DMS153 (cell line): ENCODE measurements at regions not wholly inside any gene's neighbourhood (a gene's known extent, or its start where the extent isn't known, plus 50 kb on each side); places are given as distances from the start of the nearest gene placed in this dataset.

Source experiments
- DNase-seq: peaks from one replicate; lab custom pipeline; 2025; lab: John Stamatoyannopoulos, UW

- DNase-seq: no peak
These were observed 358.5 kb downstream of the WDR72 start for GRCh38 chr15:53400986-53401385.

DNA sequence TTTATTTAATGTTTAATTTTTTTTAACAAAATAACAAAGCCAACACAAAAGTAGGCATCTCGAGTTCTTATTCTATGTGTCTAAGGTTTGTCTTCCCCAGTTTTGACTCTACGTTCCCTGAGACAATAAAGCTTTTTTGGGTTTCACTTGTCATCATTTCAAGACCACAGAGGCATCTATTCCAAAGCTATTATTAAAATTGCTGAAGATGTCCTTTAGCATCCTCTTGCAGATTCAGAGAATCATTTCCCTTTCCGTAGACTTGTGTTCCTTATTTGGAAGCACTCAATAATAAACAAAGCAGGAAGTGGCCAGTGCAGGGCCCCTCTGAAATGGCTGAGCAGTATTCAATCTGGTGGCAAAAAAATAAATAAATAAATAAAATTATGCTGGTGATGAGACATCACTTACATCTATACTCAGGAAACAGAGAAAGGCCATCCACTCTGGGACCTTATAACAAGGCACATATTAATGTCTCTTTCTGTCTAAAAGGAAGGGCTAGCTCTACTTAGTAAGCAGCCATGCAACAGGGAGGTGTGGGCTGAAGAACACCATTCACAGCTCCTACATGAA is 362.3 kb downstream of the WDR72 start:
- DNase-seq: no peak

GRCh38 chr15:53395871-53396270 is 363.6 kb downstream of the WDR72 start:
- no peak for DNase-seq

- DNase-seq: no peak
These were observed 368.9 kb downstream of the WDR72 start for GRCh38 chr15:53390549-53390948.

DNA sequence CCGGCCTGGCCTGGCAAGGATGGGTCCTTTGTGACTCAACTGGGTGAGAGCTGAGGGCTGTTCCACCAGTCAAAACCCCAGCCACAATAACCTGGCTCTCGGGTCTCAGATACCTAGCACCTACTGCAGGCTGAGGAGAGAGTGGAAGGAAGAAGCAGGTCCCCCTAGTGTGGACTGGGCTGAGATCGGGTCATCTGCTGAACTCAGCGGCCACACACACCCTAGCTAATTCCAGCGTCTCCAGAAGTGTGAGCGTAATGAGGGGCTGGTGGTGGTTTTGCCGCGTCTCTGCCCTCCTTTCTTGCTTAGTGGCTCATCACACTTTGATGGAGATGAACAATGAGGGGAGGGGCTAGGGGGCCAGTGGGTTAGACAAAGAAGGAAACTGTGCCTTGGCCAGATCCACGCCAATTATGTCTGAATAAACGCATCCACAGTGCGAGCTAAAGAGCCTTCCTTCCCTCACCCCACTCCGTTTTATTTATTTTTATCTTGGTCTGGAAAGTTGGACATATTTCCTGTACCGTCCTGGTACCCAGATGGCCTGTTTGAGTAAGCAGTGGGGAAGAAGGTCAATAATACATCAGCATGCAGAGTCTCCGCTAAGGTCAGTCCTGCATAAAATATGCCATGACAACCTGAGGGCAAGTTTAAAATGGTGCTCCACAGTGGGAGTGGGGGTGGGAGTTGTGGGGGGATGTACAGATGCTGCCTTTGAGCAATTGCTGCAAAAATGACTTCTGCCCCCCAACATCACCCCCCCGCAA is 370.0 kb downstream of the WDR72 start:
- no peak for DNase-seq

- no peak for DNase-seq
These were observed 375.0 kb downstream of the WDR72 start for GRCh38 chr15:53384417-53384816.

DNA sequence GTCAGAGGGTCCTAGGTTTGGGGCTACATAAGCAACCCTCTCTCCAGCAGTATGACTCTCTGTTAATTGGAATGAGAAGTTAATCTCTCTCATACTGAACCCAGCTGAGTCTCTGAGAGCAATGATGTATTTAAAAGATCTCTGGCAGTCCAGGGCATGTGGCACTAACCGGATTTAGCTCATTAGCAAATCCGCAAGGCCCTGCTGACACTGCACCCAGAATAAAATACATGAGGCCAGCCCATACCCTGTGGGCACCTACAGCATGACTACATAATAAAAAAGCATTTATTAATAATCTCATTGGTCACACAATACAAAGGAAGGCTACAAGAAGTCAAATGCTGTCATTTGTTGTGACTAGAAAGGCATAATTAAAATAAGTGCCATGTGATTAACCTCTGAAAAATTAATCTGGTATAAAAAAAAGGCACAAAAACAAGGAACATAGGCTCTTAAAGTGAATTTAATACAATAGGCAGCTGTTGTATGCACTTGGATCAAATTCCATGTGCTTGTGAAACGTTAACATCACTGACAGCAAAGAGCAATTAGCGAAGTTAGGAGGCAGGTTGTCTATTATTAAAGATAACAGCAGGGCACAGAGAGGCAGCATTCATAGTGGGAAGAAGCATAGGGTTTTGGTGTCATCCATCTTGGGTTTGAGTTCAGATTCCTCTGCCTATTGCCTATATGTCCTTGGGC is 381.2 kb downstream of the WDR72 start:
- no peak for DNase-seq

GRCh38 chr15:53367740-53368139 is 391.7 kb downstream of the WDR72 start:
- no peak for DNase-seq

- DNase-seq: no peak
These were observed 398.6 kb downstream of the WDR72 start for GRCh38 chr15:53360881-53361280.

DNA sequence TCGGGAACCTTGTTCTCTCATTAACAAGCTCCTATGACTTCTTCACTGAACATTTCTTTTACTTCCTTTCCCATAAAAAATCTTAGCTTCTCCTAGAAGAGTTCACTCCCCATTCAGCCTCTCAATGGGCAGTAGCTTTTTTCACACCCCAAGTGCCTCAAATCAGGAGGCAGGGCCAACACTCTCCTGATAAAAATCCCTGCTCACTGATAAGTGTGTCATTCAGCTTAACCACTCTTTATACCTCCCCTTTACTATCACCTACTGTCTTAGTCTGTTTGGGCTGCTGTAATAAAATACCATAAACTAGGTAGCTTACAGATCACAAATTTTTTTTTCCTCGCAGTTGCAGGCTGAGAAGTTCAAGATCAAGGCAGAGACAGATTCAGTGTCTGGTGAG is 400.4 kb downstream of the WDR72 start:
- DNase-seq: no peak

DNA sequence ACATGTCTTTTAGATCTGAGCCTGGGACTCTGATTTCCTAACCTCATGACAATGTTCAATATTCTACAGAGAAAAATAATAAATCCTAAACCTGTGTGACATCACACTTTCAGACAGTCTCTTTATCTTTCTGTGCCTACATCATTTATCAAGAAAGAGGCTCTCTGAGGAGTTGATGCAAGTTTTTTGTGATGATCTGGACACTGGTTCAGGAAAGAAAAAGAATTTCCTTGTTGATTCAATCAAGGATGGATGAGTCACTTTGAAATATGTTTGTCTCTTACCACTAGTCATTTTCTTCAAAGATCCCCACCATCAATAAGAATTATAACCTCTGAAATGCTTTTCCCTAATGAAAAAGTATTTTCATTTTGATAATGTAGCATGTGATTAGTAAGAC is 404.6 kb downstream of the WDR72 start:
- no peak for DNase-seq

DNA sequence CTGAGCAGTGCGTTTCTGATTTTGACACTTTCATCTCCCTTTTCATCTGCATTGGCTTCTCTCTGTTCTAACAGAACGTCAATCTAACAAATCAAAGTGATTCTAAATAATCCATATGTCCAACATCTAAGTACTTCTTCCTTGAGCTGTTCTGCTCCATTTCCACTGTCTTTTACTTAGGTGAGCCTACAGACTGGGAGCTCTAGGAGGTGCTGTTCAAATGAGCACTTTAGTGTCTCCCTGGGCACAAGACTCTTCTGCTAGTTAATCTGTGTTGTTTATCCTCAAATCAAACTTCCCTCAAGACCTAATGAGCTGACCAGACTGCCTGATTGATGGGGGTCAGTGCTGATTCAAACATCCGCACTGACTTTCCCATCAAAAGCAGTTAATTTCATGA is 408.1 kb downstream of the WDR72 start:
- DNase-seq: no peak

DNA sequence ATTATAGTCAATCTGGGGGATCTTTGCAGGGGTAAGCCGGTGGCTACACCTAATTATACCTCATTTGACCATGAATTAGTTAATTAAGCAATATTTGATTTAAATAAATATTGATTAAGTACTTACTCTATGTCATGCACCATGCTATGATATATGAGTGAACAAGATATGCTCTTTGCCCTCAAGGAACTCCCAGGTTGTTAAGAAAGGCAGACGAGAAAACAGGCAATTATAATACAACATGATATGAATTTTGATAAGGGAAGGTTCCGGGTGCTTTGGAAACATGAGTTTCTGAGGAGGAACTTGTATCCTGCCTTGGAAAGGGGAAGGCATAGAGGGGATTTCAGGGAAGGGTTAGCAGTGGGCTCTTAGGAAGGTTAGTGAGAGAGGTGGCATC is 412.9 kb downstream of the WDR72 start:
- DNase-seq: no peak

DNA sequence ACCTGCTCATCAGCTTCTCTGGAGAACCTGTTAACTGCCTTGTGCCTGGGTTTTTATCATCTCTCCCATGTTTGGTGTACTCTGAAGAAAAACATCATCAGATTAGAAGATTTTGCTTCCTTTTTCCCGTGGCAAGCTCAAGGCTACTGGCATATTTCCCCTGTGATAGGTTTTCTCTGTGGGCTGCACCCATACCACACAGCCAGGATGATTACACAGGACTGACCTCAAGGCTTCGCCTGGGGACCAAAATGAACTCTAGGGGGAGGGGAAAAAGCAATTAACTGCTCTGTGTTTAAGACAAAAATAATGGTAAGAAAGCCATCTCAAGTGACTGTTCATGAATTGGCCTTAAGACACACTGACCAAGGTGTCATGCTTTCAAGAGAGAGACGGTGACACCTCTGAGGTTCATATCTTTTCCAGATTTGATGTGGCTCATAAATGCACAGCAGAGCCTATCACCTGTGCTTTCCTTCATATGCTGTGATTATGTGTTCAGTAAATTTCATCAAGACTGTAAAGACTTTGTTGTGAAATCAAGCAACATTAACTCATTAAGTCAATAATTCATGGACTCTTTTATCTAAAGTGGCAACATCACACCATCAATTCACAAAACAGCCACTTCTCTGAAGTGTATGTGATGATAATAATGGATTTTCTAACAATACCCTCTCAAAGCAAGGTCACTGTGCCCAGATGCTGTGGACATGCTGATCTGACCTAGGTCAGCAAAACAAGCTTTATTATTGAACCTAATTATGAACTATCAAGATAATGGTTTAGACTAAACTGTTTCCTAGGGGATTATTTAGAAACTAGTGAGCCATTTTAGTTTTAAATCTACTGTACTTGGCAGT is 427.9 kb downstream of the WDR72 start:
- peak; percentile 2 for DNase-seq

DNA sequence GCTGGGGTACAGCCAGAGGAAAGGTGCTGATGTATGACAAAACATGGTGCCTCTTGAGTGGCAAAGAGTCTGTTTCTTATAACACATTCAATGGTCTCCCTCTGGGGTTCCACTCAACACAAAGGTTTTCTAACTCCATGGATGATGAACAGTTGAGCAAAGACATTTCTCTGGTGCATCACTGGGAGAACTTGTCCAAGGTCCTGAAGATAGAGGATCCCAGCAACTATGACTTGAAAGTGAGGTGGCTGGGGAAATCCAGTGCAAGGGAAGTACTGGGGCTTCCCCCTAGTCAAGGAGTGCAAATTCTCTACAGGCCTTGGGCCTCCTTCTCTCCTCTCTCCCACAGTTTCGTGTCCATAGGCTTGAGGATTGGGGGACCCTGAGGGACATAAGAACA is 431.1 kb downstream of the WDR72 start:
- DNase-seq: no peak

DNA sequence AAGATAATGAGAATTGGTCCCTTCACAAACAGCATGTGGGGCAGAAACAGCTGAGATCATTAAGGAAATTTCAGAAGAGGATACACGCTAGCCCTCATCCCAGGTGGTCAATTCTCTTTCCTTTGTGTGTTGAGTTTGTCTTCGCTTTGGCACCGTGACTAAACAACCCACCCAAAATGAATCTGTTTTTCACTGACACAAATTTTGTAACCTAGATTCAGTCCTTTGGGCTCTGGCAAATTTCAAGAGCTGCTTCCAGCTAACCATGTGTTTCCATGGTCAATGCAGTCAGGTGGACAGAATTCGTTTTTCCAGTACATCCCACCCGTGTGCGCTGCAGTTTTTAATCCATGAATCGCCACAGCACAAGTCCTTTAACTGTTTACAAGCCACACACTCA is 435.4 kb downstream of the WDR72 start:
- no peak for DNase-seq

DNA sequence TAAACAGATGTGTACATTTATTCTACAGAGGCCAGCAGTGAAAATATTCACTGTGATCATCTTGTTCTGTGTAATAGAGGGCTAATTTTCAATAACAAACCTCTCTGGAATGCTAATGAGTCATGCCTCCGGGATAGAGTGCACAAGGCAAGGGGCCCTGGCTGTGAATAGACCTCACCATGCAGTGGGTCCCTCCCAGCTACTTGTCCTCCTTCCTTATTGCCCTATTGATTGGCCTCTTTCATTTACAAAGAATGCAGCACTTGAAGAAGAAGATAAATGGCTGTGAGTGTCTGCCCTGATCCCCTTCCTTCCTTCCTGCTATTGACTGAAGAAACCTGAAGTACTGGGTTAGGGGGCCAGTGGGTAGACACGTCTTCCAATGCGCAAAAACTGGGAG is 436.3 kb downstream of the WDR72 start:
- no peak for DNase-seq

GRCh38 chr15:53320816-53321215 is 438.6 kb downstream of the WDR72 start:
- no peak for DNase-seq

DNA sequence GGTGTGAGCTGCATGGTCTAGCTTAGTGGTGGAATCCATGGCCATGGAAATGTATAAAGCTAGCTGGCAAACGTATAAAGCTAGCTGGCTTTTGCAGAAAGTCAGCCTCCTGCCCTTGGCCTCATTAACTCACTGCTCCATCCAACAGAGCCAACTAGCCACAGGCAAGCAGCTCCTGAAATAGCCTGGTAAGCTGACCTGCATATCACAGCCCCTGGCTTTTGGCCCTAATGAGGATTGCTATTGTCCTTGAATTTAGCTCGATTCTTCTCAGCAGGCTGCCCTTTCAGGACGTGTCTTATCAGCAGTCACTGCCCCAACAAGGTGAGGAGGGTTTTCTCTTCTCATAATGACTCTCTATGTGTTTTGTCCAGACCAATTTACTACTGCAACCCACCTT is 446.8 kb downstream of the WDR72 start:
- DNase-seq: no peak

- DNase-seq: no peak
These were observed 448.8 kb downstream of the WDR72 start for GRCh38 chr15:53310709-53311108.

DNA sequence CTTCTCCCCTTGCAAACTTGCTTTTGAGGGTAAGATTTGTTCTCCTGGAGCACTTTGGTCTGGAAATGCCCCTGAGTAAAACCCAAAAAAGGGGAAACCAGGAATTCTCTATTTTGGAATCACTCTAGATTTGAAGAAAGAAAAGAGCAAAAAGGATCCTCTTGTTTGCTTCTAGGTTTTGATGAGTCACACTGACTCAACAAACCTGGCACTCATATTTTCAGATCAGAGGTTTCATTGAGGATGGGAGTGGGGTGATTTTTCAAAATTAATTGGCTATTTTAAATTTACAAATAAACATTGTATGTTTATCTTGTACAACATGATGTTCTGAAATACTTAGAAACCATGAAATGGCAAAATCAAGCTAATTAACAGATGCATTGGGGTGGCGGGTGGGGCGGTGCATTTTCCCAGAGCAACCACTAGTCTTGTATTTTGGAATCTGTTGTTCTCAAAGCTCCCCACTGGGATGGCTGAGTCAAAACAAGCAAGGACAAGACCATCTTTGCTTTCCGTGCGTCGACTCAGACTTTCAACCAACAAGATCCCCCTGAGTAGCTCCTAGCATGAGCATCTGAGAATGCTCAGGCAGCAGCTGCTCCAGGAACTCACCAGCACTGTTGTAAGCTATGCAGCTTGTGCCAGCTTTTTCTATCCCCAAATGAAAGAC is 451.4 kb downstream of the WDR72 start:
- DNase-seq: no peak

DNA sequence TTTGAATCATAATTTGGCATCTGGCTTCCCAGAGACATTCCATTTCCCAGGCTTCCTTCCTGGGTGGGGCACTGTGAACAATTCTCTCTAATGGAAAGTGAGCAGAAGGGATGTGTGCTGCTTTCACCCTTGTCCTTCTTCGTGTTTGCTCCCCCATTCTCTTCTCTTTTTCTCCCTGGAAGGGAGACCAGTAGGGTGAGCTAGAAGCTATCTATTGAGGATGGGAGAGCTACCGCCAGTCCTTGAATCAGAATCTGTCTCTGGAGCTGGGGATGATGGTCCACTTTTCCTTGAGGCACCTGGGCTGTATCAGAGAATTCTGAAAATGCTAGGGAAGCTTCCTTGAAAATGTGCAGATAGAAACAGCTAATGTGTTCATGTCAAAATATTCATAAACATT is 453.9 kb downstream of the WDR72 start:
- DNase-seq: no peak
